Cerebellar nuclear complex (tissue), 1 donor: ENCODE measurements at regions not wholly inside any gene's neighbourhood (a gene's known extent, or its start where the extent isn't known, plus 50 kb on each side); places are given as distances from the start of the nearest gene placed in this dataset.

ENCODE experiments used
- DNase-seq, 2 experiments: peaks; one replicate each; lab custom pipeline; 2025; lab: John Stamatoyannopoulos, UW

GRCh38 chr3:159532577-159532976, 456.1 kb upstream of the IL12A start:
- no peak for DNase-seq

- DNase-seq = no peak
These were observed 454.1 kb upstream of the IL12A start for GRCh38 chr3:159534496-159534895.

- no peak for DNase-seq
These were observed 451.8 kb upstream of the IL12A start for GRCh38 chr3:159536876-159537275.

GRCh38 chr3:159538507-159538906, 450.1 kb upstream of the IL12A start:
- no peak for DNase-seq

- no peak for DNase-seq
These were observed 447.6 kb upstream of the IL12A start for GRCh38 chr3:159540882-159541495.

- no peak for DNase-seq
These were observed 439.8 kb upstream of the IL12A start for GRCh38 chr3:159548675-159549335.

GRCh38 chr3:159555205-159555604, 433.4 kb upstream of the IL12A start:
- DNase-seq = no peak

GRCh38 chr3:159559771-159560170, 428.9 kb upstream of the IL12A start:
- no peak for DNase-seq

GRCh38 chr3:159560214-159560979, 428.2 kb upstream of the IL12A start:
- DNase-seq = no peak

- no peak for DNase-seq
These were observed 423.3 kb upstream of the IL12A start for GRCh38 chr3:159565313-159565712.

GRCh38 chr3:159583662-159584061, 405.0 kb upstream of the IL12A start:
- DNase-seq = no peak

- DNase-seq = no peak
These were observed 404.2 kb upstream of the IL12A start for GRCh38 chr3:159584421-159584820.

- DNase-seq = no peak
These were observed 401.9 kb upstream of the IL12A start for GRCh38 chr3:159586571-159587202.

- DNase-seq = no peak
These were observed 394.6 kb upstream of the IL12A start for GRCh38 chr3:159593927-159594605.

- DNase-seq = no peak
These were observed 388.3 kb upstream of the IL12A start for GRCh38 chr3:159600291-159600690.

GRCh38 chr3:159604151-159604581, 384.5 kb upstream of the IL12A start:
- no peak for DNase-seq

GRCh38 chr3:159605101-159605500, 383.5 kb upstream of the IL12A start:
- DNase-seq = no peak

GRCh38 chr3:159605776-159606175, 382.9 kb upstream of the IL12A start:
- DNase-seq = no peak

GRCh38 chr3:159607856-159608255, 380.8 kb upstream of the IL12A start:
- no peak for DNase-seq

- DNase-seq = no peak
These were observed 380.3 kb upstream of the IL12A start for GRCh38 chr3:159608311-159608710.

GRCh38 chr3:159609625-159610024, 379.0 kb upstream of the IL12A start:
- no peak for DNase-seq

- DNase-seq = no peak
These were observed 372.3 kb upstream of the IL12A start for GRCh38 chr3:159616234-159616825.
